22Rv1 (cell line): ENCODE measurements at regions not wholly inside any gene's neighbourhood (a gene's known extent, or its start where the extent isn't known, plus 50 kb on each side); places are given as distances from the start of the nearest gene placed in this dataset.

Experiments
- H3K27ac ChIP-seq: fragments of 450-650 bp; 2 replicates; pipeline ENCODE4 v1.5.1; 2017
- ZFX ChIP-seq: fragments of 450-650 bp; IDR thresholded peaks from 2 replicates; pipeline ENCODE4 v1.6.1; 2017; ENCODE audit warnings: antibody characterized with exemption, borderline replicate concordance
- TF ChIP-seq, protein P1 (sequence below): fragments of 450-650 bp; IDR thresholded peaks from 2 replicates; pipeline ENCODE4 v1.5.1; 2017; ENCODE audit warnings: mild to moderate bottlenecking

DNA sequence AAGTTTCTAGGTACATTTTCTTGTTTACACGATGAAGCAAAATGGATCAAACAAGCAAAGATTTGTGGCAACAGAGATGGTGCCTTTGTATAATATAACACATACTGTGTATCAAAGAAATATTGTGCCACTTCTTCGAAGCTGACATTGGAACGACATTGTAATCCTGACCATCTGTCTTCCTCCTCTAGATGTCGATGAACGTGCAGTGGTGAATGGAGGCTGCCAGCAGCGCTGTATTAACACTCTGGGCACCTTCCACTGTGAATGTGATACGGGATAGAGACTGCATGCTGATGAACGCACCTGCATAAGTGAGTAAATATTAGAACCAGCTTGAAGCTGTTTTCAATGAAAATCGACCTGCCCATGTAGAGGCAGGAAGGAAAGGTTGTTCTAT is 613.3 kb upstream of the GOLIM4 start:
- TF ChIP-seq ZFX = no peak
- TF ChIP-seq, protein P1, sequence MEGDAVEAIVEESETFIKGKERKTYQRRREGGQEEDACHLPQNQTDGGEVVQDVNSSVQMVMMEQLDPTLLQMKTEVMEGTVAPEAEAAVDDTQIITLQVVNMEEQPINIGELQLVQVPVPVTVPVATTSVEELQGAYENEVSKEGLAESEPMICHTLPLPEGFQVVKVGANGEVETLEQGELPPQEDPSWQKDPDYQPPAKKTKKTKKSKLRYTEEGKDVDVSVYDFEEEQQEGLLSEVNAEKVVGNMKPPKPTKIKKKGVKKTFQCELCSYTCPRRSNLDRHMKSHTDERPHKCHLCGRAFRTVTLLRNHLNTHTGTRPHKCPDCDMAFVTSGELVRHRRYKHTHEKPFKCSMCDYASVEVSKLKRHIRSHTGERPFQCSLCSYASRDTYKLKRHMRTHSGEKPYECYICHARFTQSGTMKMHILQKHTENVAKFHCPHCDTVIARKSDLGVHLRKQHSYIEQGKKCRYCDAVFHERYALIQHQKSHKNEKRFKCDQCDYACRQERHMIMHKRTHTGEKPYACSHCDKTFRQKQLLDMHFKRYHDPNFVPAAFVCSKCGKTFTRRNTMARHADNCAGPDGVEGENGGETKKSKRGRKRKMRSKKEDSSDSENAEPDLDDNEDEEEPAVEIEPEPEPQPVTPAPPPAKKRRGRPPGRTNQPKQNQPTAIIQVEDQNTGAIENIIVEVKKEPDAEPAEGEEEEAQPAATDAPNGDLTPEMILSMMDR = no peak
- H3K27ac ChIP-seq = no peak overlapping the region

- TF ChIP-seq, protein P1 = no peak
- TF ChIP-seq ZFX = no peak
- no peak overlapping the region for H3K27ac ChIP-seq
Measured at GRCh38 chr3:168707900-168708299, 612.2 kb upstream of the GOLIM4 start.

- TF ChIP-seq ZFX = no peak
- TF ChIP-seq, protein P1 = no peak
- no peak overlapping the region for H3K27ac ChIP-seq
Measured at GRCh38 chr3:168705412-168705811, 609.7 kb upstream of the GOLIM4 start.

DNA sequence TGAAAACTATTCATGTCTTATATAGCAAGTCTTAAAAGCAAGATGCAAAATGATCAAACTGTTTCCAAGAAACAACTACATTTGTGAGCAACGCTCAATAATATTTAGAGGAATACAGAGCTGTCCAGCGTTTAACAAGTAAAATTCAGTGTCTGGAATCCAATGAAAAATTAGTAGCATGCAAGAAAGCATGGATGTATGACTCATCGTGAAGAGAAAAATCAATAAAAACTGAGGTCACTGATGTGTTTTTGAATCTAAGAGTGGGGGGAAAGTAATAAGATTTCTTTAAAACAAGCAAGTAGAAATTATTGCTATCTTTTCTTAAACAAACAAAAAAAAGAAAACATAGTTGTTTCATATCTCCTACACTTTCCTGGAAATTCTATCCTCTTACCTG is 600.3 kb upstream of the GOLIM4 start:
- no peak overlapping the region for H3K27ac ChIP-seq
- TF ChIP-seq, protein P1 = no peak
- no peak for TF ChIP-seq ZFX

DNA sequence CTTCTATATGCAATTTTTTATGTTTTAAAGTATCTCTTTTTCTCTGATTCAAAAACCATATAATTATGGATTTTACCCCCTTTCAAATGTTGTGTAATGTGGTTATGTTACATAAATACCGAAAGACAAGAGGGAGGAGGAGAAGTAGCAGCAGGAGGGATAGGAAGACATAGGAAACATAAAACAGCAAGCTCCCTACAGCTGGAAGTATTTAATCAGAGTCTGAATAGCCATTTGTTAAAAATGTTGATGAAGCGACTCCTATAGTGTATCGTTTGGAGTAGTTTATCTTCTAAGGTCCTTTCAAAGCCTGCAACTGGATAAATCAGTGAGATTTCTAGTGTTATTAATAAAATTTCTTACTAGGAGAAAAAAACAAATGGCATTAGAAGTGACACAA is 598.1 kb upstream of the GOLIM4 start:
- TF ChIP-seq, protein P1 = no peak
- H3K27ac ChIP-seq = no peak overlapping the region

DNA sequence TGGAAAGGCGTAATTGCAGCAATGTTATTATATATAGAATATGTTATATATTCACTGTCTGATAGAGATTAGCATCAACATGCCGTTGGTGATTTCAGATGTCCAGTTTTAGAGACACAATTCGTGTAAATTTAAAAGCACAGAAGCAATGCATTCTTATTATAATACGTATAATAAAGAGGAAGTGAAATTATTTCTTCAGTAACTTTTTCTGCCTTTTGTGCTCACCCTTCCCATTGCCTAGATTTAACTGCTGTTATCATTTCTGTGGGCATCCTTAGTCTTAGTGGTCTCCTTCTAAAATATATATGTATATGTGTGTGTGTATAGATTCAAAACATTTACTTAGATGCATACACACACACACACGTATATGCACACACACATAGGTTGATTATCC is 592.5 kb upstream of the GOLIM4 start:
- H3K27ac ChIP-seq = no peak overlapping the region

DNA sequence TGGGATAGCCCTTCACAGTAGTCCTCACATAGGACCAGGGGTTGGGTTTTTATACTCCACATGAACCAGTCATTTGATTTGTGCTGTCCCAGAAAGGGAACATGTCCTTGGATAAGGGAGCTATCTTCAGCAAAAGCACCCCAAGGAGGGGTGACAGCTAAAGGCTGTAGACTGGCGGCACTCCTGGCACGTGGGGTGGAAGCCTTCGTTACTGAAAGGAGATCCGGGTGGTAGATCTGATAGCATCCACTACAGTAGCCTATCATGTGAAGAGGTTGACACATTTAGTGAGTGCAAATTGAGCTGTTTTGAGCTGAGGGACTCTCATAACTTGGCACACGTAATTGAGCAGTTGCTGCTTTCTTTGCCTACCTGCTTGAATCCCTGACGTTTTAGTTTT is 588.8 kb upstream of the GOLIM4 start:
- TF ChIP-seq, protein P1 = no peak
- no peak for TF ChIP-seq ZFX
- H3K27ac ChIP-seq = no peak overlapping the region

More for the DNA sequence above, 592.5 kb upstream of the GOLIM4 start:
- TF ChIP-seq ZFX = no peak
- TF ChIP-seq, protein P1 = no peak
